Mesodermal cell (in vitro differentiated cells): ENCODE measurements at regions not wholly inside any gene's neighbourhood (a gene's known extent, or its start where the extent isn't known, plus 50 kb on each side); places are given as distances from the start of the nearest gene placed in this dataset.

ENCODE experiments used
- H3K27ac ChIP-seq: 2 replicates; pipeline ENCODE4 v1.7.0; 2013; ENCODE audit warnings: mild to moderate bottlenecking, low read depth, low read length, moderate library complexity; ENCODE audit not compliant: severe bottlenecking
- H3K36me3 ChIP-seq: 2 replicates; pipeline ENCODE4 v1.7.1; 2013; ENCODE audit warnings: mild to moderate bottlenecking, low read length, moderate library complexity; ENCODE audit not compliant: control insufficient read depth, insufficient read depth
- H3K4me1 ChIP-seq: one replicate; pipeline ENCODE4 v1.7.1; 2013; ENCODE audit warnings: mild to moderate bottlenecking, low read length; ENCODE audit not compliant: insufficient read depth, control insufficient read depth, poor library complexity, severe bottlenecking
- H3K4me3 ChIP-seq: 2 replicates; pipeline ENCODE4 v1.7.0; 2013; ENCODE audit warnings: low read length, control low read depth, mild to moderate bottlenecking; ENCODE audit not compliant: insufficient read depth, poor library complexity, severe bottlenecking; ENCODE audit errors: extremely low read depth
- H3K9me3 ChIP-seq: 2 replicates; pipeline ENCODE4 v1.7.1; 2013; ENCODE audit warnings: mild to moderate bottlenecking, low read length, moderate library complexity; ENCODE audit not compliant: control insufficient read depth
- WGBS, 2 experiments: methylation state at CpG; one replicate each; pipeline ENCODE4 v1.1.5; 2013; ENCODE audit warnings: missing lambda C conversion rate in 2 of 2; ENCODE audit not compliant: insufficient coverage in 2 of 2; 5-methylcytosine and 5-hydroxymethylcytosine counted together

DNA sequence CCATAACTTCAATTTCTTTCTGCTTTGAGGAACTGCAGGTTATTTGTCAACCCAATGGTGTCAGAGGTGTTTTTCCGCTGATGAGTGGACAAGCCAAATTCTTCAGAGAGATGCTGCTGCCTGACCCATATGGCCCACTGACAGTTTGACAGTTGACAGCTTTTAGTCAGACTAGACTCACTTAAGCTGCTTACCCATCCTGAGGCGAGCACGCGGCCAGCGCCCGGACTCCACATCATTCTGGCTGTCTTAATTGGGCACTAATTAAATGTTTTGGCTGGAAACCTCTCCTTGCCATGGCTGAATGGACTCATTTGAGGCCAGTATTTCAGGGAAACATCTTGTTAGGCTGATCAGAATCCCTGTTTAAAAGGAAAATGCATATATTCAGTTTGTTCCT, 316.1 kb upstream of the FANCL start:
- Histone ChIP-seq H3K4me1 (peaks cover 8% of the 10 kb centered on the region), H3K36me3 (no peaks in the 10 kb centered on the region), H3K9me3 (no peaks in the 10 kb centered on the region), H3K27ac (no peak overlapping the region), H3K4me3 (no peak overlapping the region)
- WGBS, 2 experiments = 92 to 100% methylated on average over 6 of the region's 6 CpGs

DNA sequence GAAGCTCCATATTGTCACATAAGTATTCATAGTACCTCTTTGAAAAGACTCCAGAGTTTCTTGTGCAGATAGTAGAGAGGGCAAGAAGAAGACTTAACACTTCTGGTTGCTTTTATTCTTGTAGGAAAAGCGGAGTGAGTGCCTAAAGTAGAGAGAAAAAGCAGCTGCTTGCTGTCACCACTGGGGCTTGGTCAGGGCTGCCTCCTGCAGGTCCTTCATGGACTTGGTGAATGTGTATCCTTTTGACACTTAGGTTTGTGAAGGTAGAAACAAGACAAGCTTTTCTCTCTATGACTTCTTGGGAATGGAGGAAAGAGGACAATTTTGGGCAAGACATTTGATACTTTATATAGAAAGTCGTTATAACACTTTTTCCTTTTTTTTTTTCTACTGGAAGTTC, 312.8 kb upstream of the FANCL start:
- WGBS, 2 experiments = no CpG with 5 or more reads among the region's 2 CpGs
- no peak overlapping the region for H3K27ac ChIP-seq
- H3K4me1 ChIP-seq = no peaks in the 10 kb centered on the region
- H3K9me3 ChIP-seq = no peaks in the 10 kb centered on the region
- H3K36me3 ChIP-seq = no peaks in the 10 kb centered on the region
- no peak overlapping the region for H3K4me3 ChIP-seq

GRCh38 chr2:58553522-58553921, 312.4 kb upstream of the FANCL start:
- H3K36me3 ChIP-seq = no peaks in the 10 kb centered on the region
- H3K4me3 ChIP-seq = no peak overlapping the region
- H3K9me3 ChIP-seq = no peaks in the 10 kb centered on the region
- no peaks in the 10 kb centered on the region for H3K4me1 ChIP-seq
- no peak overlapping the region for H3K27ac ChIP-seq
- no CpG with 5 or more reads among the region's 1 CpG for WGBS, 2 experiments

DNA sequence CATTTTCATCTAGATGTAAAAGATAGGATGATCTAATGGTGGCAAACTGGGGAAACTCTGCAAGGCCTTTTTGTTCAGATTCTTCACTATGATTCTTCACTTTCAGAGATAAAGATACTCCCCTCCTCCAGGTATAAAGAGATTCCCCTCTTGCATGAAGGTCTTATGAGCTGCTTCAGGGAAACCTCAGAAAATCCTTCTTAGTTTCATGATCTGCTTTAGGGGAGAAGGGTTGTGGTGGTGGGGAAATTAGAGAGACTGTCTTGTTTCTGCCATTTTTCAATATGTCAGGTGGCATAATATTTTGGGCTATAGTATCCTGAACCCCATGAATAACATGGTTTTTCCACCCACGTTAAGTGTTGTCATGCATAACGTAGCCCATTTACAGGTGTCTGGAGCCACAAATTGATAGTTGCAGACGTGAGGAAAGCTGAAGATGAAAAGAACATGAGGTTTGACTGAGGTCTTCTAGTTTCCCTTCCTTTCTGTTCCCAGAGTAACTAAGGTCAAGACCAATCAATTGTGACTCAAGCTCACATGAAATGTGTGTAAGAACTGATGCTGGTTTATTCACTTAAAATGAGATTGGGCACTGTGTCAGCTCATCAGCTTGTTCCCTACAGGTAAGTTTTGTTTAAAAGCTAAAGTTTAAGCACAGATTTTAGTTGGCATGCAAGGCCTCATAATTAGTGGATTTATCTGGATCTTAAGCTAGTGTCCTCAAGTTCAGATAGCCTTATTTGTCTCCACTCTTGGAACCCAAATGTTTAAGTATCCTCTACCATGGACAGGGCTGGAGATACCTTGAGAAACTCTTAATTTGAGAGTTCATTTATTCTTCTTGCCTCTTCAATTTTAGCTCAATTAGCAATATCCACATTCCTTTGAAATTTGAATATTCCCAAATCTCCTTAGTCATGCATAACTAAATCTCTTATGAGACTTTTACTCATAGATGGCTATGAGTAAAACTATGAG, 304.5 kb upstream of the FANCL start:
- Histone ChIP-seq H3K4me1 (peaks cover 3% of the 10 kb centered on the region), H3K36me3 (no peaks in the 10 kb centered on the region), H3K9me3 (no peaks in the 10 kb centered on the region), H3K27ac (no peak overlapping the region), H3K4me3 (no peak overlapping the region)
- WGBS, 2 experiments = 75 to 95% methylated on average over 2 to 3 of the region's 3 CpGs

DNA sequence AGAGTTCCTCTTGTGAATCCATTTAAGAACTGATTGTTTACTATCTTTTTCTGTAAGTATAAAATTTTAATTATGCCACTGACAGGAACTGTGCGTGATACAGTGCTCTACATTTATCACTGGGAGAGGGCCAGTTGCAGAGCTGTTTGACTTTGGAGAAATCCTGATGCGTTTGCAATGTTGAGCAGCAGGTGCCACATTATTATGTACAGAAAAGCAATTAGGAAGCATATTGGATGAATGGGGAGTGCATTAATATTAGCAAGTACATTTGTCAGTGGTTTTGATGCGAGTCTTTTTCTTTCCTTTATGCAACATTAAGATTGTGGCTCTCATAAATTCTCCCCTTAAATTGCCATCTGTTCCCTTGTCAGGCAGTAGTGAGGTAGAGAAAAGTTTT, 302.3 kb upstream of the FANCL start:
- no peak overlapping the region for H3K27ac ChIP-seq
- no peaks in the 10 kb centered on the region for H3K9me3 ChIP-seq
- no peak overlapping the region for H3K4me3 ChIP-seq
- H3K36me3 ChIP-seq = no peaks in the 10 kb centered on the region
- peaks cover 3% of the 10 kb centered on the region for H3K4me1 ChIP-seq
- WGBS, 2 experiments = 50 to 100% methylated on average over 1 of the region's 3 CpGs

- H3K27ac ChIP-seq = no peak overlapping the region
- H3K36me3 ChIP-seq = no peaks in the 10 kb centered on the region
- WGBS, 2 experiments = 29 to 30% methylated on average over 2 to 3 of the region's 7 CpGs
- no peak overlapping the region for H3K4me3 ChIP-seq
- no peaks in the 10 kb centered on the region for H3K9me3 ChIP-seq
- H3K4me1 ChIP-seq = peaks cover 3% of the 10 kb centered on the region
Measured at GRCh38 chr2:58541511-58541910, 300.4 kb upstream of the FANCL start.

- Histone ChIP-seq H3K9me3 (no peaks in the 10 kb centered on the region), H3K4me3 (no peak overlapping the region), H3K27ac (peak overlapping the region; percentile 48), H3K4me1 (peaks cover 3% of the 10 kb centered on the region), H3K36me3 (no peaks in the 10 kb centered on the region)
- 0% methylated on average over 1 of the region's 4 CpGs; no CpG with 5 or more reads in 1 of the 2 experiments for WGBS, 2 experiments
Measured at GRCh38 chr2:58540681-58541080, 299.6 kb upstream of the FANCL start.

- Histone ChIP-seq H3K27ac (no peak overlapping the region), H3K9me3 (no peaks in the 10 kb centered on the region), H3K36me3 (no peaks in the 10 kb centered on the region), H3K4me3 (no peak overlapping the region), H3K4me1 (peaks cover 3% of the 10 kb centered on the region)
- no CpG with 5 or more reads among the region's 4 CpGs for WGBS, 2 experiments
Measured at GRCh38 chr2:58539973-58540372, 298.8 kb upstream of the FANCL start.

GRCh38 chr2:58535990-58536389, 294.9 kb upstream of the FANCL start:
- H3K4me1 ChIP-seq = no peaks in the 10 kb centered on the region
- no peaks in the 10 kb centered on the region for H3K9me3 ChIP-seq
- no peak overlapping the region for H3K27ac ChIP-seq
- H3K4me3 ChIP-seq = no peak overlapping the region
- no peaks in the 10 kb centered on the region for H3K36me3 ChIP-seq
- WGBS, 2 experiments = 27% methylated on average over 3 of the region's 4 CpGs; no CpG with 5 or more reads in 1 of the 2 experiments

DNA sequence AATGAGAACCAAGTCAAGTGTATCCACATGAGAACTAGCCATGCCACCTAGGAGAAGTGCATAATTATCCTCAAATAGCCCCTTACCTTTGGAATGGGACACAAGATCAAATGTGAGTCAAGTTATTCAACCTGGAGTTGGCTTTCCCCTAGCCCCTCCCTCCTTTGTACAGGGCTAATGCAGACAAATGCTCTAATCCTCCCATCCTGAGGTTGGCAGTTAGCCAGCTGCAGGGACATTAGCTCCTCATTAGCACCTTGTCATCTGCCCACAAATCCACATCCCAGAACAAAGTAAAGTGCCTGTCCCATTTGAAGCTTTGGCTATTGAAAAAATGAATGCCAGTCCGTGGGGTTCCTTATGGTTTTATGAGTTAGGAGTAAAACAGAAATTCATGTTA, 294.1 kb upstream of the FANCL start:
- no peaks in the 10 kb centered on the region for H3K36me3 ChIP-seq
- no peaks in the 10 kb centered on the region for H3K4me1 ChIP-seq
- no peak overlapping the region for H3K27ac ChIP-seq
- H3K9me3 ChIP-seq = no peaks in the 10 kb centered on the region
- WGBS, 2 experiments = 0% methylated on average over 1 of the region's 1 CpG; no CpG with 5 or more reads in 1 of the 2 experiments
- H3K4me3 ChIP-seq = no peak overlapping the region

DNA sequence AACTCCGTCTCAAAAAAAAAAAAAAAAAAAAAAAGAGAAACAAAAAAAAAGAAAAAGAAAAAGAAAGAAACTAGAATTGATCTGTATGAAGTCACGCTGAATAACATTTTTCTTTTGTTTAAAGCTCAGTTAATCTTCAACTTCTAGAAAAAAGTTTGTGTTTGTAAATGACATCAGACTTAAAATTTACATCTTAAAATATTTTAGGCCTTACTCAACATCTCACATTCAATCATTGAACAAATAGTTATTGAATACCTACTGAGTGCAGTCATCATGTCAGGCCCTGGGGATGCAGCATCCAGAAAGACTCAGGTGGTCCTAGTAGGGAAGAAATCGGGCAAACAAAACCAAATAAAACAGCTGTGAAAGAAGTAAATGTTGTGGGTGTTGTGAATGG, 292.3 kb upstream of the FANCL start:
- Histone ChIP-seq H3K4me1 (no peaks in the 10 kb centered on the region), H3K4me3 (no peak overlapping the region), H3K9me3 (no peaks in the 10 kb centered on the region), H3K36me3 (no peaks in the 10 kb centered on the region), H3K27ac (no peak overlapping the region)
- WGBS, 2 experiments = 71 to 75% methylated on average over 1 of the region's 3 CpGs
